ENCODE measurements at regions not wholly inside any gene's neighbourhood (a gene's known extent, or its start where the extent isn't known, plus 50 kb on each side); places are given as distances from the start of the nearest gene placed in this dataset.

DNA sequence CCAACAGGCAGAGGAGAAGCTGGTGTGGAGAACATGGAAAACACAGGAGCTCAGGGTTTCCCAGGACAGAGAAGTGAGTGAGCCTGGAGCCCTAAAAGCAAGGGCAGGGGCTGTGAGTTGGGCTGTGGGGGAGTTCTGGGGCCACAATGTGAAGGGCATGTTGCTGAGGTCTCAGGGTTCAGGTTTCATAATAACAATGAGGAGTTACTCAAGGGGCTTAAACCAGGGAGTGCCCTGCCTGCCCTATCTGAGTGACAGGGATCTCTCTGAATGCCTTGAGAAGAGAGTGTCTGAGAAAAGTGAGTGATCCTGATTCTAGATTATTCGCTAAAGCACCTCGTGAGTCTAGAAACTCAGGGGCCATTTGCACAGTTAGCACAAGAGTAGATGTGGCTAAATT lies 129.6 kb downstream of the VPREB1 start (continued):
- TF ChIP-seq, protein P1, sequence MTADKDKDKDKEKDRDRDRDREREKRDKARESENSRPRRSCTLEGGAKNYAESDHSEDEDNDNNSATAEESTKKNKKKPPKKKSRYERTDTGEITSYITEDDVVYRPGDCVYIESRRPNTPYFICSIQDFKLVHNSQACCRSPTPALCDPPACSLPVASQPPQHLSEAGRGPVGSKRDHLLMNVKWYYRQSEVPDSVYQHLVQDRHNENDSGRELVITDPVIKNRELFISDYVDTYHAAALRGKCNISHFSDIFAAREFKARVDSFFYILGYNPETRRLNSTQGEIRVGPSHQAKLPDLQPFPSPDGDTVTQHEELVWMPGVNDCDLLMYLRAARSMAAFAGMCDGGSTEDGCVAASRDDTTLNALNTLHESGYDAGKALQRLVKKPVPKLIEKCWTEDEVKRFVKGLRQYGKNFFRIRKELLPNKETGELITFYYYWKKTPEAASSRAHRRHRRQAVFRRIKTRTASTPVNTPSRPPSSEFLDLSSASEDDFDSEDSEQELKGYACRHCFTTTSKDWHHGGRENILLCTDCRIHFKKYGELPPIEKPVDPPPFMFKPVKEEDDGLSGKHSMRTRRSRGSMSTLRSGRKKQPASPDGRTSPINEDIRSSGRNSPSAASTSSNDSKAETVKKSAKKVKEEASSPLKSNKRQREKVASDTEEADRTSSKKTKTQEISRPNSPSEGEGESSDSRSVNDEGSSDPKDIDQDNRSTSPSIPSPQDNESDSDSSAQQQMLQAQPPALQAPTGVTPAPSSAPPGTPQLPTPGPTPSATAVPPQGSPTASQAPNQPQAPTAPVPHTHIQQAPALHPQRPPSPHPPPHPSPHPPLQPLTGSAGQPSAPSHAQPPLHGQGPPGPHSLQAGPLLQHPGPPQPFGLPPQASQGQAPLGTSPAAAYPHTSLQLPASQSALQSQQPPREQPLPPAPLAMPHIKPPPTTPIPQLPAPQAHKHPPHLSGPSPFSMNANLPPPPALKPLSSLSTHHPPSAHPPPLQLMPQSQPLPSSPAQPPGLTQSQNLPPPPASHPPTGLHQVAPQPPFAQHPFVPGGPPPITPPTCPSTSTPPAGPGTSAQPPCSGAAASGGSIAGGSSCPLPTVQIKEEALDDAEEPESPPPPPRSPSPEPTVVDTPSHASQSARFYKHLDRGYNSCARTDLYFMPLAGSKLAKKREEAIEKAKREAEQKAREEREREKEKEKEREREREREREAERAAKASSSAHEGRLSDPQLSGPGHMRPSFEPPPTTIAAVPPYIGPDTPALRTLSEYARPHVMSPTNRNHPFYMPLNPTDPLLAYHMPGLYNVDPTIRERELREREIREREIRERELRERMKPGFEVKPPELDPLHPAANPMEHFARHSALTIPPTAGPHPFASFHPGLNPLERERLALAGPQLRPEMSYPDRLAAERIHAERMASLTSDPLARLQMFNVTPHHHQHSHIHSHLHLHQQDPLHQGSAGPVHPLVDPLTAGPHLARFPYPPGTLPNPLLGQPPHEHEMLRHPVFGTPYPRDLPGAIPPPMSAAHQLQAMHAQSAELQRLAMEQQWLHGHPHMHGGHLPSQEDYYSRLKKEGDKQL (CRISPR knock-in tag; IDR thresholded peaks at IDR 0.05; ENCODE audit: borderline replicate concordance), result 0 out of 2 replicates have a peak, but pooled peaks have one; percentile 39
- no peak for TF ChIP-seq PHB (CRISPR knock-in tag; IDR thresholded peaks at IDR 0.05)
- TF ChIP-seq, protein P2, sequence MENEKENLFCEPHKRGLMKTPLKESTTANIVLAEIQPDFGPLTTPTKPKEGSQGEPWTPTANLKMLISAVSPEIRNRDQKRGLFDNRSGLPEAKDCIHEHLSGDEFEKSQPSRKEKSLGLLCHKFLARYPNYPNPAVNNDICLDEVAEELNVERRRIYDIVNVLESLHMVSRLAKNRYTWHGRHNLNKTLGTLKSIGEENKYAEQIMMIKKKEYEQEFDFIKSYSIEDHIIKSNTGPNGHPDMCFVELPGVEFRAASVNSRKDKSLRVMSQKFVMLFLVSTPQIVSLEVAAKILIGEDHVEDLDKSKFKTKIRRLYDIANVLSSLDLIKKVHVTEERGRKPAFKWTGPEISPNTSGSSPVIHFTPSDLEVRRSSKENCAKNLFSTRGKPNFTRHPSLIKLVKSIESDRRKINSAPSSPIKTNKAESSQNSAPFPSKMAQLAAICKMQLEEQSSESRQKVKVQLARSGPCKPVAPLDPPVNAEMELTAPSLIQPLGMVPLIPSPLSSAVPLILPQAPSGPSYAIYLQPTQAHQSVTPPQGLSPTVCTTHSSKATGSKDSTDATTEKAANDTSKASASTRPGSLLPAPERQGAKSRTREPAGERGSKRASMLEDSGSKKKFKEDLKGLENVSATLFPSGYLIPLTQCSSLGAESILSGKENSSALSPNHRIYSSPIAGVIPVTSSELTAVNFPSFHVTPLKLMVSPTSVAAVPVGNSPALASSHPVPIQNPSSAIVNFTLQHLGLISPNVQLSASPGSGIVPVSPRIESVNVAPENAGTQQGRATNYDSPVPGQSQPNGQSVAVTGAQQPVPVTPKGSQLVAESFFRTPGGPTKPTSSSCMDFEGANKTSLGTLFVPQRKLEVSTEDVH (IDR thresholded peaks at IDR 0.05; ENCODE audit: low read depth, partially characterized antibody), result no peak
- TF ChIP-seq TEAD1 (CRISPR knock-in tag; IDR thresholded peaks at IDR 0.05), result 0 out of 4 replicates have a peak, but pooled peaks of 1 of the 2 experiments have one; percentile 23
- TF ChIP-seq, protein P3, sequence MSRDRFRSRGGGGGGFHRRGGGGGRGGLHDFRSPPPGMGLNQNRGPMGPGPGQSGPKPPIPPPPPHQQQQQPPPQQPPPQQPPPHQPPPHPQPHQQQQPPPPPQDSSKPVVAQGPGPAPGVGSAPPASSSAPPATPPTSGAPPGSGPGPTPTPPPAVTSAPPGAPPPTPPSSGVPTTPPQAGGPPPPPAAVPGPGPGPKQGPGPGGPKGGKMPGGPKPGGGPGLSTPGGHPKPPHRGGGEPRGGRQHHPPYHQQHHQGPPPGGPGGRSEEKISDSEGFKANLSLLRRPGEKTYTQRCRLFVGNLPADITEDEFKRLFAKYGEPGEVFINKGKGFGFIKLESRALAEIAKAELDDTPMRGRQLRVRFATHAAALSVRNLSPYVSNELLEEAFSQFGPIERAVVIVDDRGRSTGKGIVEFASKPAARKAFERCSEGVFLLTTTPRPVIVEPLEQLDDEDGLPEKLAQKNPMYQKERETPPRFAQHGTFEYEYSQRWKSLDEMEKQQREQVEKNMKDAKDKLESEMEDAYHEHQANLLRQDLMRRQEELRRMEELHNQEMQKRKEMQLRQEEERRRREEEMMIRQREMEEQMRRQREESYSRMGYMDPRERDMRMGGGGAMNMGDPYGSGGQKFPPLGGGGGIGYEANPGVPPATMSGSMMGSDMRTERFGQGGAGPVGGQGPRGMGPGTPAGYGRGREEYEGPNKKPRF (IDR thresholded peaks at IDR 0.05; ENCODE audit: low read depth, low read length), result no peak
- no peak for TF ChIP-seq HOXB6 (CRISPR knock-in tag; IDR thresholded peaks at IDR 0.05; ENCODE audit: borderline replicate concordance)
- TF ChIP-seq, protein P4, sequence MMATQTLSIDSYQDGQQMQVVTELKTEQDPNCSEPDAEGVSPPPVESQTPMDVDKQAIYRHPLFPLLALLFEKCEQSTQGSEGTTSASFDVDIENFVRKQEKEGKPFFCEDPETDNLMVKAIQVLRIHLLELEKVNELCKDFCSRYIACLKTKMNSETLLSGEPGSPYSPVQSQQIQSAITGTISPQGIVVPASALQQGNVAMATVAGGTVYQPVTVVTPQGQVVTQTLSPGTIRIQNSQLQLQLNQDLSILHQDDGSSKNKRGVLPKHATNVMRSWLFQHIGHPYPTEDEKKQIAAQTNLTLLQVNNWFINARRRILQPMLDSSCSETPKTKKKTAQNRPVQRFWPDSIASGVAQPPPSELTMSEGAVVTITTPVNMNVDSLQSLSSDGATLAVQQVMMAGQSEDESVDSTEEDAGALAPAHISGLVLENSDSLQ (IDR thresholded peaks at IDR 0.05), result peak; percentile 75
- TF ChIP-seq FOXP1 (CRISPR knock-in tag; IDR thresholded peaks at IDR 0.05), result 0 out of 2 replicates have a peak, but pooled peaks have one; percentile 30
- TF ChIP-seq MCM5 (IDR thresholded peaks at IDR 0.05; ENCODE audit: low read depth), result no peak
- TF ChIP-seq ZNF444 (CRISPR knock-in tag; IDR thresholded peaks at IDR 0.05), result no peak
- no peak for TF ChIP-seq NUFIP1 (IDR thresholded peaks at IDR 0.05; ENCODE audit: partially characterized antibody)
- TF ChIP-seq RUNX1 (IDR thresholded peaks at IDR 0.05; ENCODE audit: low read depth), result no peak
- no peak for TF ChIP-seq ARHGAP35 (IDR thresholded peaks at IDR 0.05; ENCODE audit: partially characterized antibody)
- TF ChIP-seq NR2F6 (CRISPR knock-in tag; IDR thresholded peaks at IDR 0.05), result no peak
- no peak for TF ChIP-seq CC2D1A (IDR thresholded peaks at IDR 0.05)
- TF ChIP-seq, protein P5, sequence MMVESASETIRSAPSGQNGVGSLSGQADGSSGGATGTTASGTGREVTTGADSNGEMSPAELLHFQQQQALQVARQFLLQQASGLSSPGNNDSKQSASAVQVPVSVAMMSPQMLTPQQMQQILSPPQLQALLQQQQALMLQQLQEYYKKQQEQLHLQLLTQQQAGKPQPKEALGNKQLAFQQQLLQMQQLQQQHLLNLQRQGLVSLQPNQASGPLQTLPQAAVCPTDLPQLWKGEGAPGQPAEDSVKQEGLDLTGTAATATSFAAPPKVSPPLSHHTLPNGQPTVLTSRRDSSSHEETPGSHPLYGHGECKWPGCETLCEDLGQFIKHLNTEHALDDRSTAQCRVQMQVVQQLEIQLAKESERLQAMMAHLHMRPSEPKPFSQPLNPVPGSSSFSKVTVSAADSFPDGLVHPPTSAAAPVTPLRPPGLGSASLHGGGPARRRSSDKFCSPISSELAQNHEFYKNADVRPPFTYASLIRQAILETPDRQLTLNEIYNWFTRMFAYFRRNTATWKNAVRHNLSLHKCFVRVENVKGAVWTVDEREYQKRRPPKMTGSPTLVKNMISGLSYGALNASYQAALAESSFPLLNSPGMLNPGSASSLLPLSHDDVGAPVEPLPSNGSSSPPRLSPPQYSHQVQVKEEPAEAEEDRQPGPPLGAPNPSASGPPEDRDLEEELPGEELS (CRISPR knock-in tag; IDR thresholded peaks at IDR 0.05; ENCODE audit: borderline replicate concordance), result no peak
